NCI-H2029 treated with DMSO at 0.1 percent for 48 hours (cell line): ENCODE measurements at regions not wholly inside any gene's neighbourhood (a gene's known extent, or its start where the extent isn't known, plus 50 kb on each side); places are given as distances from the start of the nearest gene placed in this dataset.

Experiments used
- DNase-seq: peaks from one replicate; lab custom pipeline; 2025; lab: John Stamatoyannopoulos, UW

DNA sequence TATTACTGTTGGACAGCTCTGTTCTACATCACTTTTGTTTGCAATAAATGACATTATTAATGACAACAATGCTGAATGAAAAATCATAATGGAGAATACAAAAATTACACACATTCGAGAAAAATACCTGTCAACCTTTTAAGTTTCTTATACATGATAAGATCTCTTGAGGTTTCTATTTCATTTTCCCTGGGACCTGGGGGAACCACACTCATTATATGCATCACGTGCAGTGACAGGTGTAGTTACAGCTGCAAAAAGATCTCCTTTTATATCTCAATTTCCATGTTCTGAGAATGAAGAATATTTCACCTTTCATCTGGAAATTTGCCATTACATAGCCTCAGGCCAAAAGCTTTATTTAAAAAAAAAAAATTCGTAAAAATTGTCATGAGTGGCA lies 1347.0 kb upstream of the AGA start:
- DNase-seq: no peak

DNA sequence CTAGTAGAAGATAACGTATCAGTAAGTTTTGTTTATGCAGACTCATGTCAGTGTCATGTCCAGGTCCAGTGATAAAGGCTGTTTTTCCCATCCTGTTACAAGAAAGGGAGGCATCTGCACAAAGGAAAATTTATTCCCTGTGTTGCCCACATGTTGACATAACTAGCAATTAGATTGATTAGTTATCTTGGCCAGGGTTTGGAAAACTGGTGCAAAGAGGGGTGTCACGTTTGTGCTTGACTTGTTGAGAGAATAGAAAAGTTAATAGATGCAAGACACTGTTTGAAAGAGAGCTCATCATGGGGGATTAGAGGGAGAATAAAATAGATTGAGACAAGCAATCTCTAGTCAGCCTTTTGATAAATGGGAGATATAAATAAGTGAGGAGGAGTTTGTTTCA lies 1357.0 kb upstream of the AGA start:
- no peak for DNase-seq

DNA sequence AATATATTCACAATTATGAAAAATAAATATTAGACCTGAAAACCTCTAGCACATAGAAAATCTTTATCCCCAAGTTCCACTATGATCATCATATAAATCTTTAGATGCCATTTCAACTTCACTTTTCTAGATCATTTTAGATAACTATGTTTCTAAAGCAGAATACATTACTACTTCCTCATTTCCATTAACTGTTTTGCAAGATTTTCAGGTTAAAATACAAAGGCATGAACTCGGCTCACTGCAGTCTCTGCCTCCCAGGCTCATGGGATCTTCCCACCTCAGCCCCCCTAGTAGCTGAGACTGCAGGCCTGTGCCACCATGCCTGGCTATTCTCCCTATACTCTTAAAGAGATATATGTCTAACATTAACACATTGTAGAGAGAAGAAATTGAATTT lies 1365.9 kb upstream of the AGA start:
- no peak for DNase-seq

DNA sequence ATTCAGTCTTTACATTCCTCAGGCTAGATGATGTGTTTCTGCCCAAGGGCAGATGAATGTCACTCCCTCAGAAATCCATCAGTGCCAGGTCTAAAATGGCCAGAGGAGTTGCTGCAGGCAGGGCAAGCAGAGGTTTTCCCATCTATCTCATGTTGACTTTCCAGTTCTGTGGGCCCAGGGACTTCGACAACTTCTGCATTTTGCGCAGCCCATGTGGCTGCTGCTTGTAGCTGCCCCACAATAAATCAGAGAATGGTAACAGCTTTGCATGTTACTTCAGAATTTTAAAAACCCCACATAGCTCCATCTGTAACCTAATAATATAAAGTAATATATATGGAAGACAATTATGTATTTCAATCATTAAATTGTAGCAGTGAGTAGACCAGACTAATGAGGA lies 1367.7 kb upstream of the AGA start:
- DNase-seq: no peak

DNA sequence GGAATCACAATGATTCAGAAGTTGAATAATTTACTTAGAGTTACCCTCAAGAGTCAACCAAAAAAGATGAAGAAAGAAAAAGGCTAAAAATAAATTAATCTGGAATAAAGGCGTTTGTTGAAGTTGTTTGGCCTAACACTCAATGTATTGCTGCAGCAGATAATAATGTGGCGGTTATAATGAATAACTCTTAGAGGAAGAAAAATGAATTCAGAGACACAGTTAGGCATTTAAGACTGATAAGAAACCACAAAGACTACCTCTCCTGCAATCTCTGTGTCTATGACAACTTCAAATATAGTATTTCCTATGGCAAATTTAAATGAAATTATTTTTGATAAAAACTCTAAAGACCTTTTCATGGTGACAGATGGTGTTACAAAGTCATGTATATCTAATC lies 1369.1 kb upstream of the AGA start:
- DNase-seq: no peak

DNA sequence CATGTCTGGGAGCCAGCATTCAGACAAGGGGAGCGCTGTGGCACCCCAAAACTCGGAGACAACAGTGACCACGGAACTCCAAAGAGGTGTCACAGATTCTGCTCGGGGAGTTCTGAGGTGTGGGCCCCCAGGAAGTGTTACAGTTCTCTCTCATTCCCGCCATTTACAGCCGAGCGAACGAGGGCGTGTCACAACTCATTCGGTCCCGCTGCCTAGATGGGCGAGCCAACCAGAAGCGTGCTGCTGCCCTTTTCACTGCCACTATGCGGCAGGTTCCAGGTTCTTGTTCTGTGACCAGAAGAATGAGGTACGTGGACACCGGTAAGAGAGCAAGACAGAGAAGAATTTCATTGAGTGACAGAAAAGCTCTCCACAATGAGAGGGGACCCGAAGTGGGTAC lies 1370.6 kb upstream of the AGA start:
- DNase-seq: no peak

DNA sequence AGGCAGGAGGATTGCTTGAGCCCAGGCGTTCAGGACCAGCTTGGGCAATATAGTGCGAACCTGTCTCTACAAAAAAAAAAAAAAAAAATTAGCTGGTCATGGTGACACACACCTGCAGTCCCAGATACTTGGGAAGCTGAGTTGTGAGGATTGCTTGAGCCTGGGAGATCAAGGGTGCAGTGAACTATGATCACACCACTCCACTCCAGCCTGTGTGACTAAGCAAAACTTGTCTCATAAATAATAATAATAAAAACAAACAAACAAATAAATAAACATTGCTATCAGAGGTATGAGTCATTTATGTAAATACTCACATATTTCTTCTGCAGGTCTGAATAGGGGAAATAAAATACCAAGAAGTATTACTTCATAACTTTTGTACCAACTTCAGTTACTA lies 1372.7 kb upstream of the AGA start:
- no peak for DNase-seq

DNA sequence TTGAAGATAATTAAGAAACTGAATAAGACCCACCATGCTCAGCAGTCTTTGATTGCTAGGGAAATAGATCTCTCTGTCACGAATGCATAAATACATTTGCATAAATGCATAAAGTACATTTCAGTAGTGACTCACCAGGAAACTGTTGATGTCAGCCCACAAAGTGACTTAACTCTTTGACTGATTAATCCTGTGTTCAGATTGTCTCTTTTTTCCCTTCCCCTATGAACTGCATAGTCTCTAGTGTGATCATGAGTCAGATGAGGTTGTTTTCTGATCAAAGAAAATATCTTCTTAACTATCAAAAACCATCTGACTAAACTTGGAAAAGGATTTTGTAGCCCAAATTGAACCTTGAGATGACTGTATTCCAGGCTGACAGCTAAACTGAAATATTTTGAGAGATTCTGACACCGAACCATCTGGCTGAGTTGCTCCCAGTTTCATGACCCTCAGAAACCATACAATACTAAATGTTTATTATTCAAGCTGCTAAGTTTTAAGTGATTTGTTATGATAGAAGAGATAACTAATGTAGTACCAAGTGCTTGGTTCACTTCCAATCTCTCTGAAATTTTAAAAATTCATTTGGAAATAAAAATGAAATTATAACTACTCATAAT lies 1381.5 kb upstream of the AGA start:
- no peak for DNase-seq

DNA sequence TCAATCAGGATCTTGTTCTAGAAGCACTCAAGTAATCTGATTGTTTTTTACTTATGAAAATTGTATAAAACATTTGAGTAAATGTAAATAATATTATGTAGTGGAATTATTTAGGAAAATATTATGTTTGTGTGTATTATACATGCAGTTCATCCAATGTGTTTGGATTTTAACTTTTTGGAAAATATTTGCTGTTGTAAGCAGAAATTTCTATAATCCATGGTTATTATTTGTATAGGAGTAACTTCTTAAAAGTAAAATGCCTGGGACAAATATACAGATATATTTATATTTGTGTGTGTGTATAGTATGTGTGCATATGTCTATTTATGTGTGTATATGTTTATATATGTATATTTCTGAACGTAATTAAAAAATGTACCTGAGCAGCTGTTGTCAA lies 1394.6 kb upstream of the AGA start:
- no peak for DNase-seq

DNA sequence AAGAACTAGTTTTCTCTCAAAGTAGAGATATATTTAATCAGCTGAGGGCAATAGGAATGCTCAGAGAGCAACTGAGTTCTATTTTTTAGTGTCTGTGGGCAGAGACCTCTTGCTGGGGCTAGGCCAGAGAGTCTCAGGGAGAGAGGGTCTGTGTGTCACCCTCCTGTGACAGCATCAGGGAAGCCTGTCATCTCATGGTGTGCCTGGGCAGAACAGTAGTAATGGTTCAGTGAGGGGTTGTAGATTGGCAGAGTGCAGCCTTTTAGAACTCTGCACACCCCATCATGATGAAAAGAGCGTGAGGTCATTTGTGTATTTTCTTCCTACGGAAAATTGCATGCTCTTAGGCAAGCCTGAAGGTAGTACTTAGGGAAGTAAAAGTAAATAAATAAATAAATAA lies 1396.5 kb upstream of the AGA start:
- no peak for DNase-seq

DNA sequence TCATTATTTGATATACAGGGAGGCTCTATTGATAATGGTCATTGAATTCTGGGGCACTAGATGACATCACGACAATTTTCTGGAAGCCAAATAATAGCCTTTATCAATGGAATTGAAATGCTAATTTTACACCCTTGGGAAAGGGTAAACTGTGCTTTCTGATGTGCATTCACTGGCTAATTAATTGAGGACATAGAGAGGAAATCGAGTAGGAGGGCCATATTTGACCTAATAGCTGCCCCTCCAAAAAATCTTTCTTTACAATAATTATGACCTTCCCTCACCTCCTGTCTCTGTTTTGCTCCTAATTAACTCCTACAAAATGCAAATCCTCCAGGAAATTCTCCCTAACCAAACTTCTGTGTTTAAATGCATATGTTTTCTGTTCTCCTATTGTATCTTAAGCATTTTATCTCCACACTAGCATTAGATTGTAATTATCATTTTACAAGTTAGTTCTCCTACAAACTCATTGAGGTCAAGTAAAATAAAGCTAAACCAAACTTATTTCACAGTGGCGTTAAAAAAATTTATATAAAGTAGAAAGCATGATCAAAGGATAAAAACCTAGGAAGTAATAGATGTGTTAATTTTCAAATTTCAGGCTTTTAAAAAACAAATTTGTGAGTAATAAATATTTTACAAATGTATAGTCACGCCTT lies 1414.0 kb upstream of the AGA start:
- DNase-seq: no peak

DNA sequence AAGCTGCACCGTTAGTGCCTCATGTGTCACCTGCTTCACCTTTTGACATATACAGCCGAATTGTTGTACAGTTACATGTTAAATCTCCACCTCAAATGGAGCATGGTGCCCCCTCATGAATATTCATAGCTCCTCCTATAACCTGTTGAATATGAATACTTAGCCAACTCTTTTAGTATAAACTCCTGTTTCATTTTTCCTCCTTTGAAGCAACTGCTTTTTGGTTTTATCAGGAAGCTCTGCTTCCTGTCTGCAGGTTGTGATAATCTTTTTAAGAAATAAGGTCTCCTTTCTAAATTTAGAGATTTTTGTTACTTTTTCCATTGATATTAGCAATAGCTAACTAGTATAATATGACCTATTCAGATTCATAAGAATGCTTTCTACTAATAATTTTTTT lies 1429.2 kb upstream of the AGA start:
- DNase-seq: no peak

DNA sequence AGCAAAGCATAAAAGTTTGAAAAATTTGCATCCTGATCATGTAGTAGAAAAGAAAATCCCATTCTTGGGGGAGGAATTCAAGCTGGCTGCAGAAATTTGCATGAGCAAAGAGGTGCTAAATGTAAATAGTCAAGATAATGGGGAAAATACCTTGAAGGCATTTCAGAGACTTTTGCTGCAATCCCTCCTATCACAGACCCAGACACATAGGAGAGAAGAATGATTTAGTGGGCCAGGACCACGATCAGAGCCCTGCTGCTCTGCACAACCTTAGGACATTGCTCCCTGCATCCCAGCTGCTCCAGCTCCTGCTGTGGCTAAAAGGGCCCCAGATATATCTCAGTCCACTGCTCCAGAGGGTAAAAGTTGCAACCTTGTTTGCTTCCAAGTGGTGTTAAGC lies 1439.7 kb upstream of the AGA start:
- DNase-seq: no peak

DNA sequence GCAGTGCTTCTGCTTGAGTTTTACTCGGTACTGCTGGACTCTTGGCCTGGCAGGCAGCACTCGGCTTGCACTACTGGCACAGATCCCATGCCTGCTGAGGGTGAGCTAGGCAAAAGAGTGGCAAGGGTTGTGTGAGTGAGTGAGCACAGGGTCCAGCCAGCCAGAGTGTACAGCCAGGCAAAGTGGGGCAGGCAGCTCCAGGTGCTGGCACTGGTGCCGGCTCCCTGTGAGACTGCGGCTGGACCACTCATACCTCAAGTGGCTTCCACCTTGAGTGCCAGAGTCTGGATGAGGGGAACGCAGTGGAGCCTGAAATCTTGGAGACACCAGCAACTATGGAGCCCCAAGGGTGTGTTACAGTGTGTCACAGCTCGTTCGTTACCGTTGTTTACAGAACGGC lies 1451.9 kb upstream of the AGA start:
- no peak for DNase-seq

DNA sequence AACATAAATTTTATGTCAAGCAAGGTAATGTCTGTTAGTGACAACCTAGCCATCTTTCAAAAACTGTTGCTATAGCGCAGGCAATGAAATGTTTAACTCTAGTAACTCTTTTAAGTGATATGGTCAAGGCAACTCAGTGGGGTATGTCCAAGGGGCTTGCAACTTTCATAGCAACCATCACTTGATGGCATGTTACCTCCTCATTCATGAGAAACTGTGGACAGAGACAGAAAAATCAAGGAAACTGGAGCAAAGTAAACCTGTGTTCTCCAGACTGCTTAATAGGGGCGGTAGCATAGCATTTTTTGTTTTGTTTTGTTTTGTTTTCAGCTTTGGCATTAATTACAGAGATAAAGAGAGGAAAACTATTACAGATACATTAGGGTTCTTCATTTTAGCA lies 1456.8 kb upstream of the AGA start:
- DNase-seq: no peak

DNA sequence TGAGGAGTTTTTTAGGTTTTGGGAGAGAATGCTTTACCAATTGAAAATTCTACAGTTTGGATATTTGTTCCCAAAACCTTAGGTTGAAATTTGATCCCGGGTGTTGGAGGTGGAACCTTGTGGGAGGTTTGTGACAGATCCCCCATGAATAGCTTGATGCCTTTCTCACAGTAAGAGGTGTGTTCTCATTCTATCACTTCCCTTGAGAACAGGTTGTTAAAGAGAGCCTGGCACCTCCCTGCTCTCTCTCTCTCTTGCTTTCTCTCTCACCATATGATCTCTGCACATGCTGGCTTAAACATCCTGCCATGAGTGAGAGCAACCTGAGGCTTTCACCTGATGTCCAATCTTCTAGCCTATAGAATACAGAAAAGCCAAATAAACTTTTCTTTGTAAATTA lies 1475.5 kb upstream of the AGA start:
- no peak for DNase-seq

DNA sequence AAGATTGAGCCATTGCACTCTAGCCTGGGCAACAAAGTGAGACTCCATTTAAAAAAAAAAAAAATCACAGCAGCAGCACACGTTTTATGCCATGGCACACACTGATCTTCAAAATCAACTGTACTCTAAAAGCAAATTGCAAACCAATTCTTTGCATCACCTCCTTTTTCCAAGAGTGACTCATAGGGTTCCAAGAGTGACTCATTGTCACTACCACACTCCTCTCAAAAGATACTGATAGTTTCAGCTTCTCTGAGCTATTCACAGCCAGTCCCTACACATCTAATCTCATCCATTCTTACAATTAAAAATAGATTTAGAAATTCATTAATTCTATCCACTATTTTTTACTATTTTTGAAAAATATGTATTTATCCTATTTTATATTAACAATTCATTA lies 1494.9 kb upstream of the AGA start:
- no peak for DNase-seq

DNA sequence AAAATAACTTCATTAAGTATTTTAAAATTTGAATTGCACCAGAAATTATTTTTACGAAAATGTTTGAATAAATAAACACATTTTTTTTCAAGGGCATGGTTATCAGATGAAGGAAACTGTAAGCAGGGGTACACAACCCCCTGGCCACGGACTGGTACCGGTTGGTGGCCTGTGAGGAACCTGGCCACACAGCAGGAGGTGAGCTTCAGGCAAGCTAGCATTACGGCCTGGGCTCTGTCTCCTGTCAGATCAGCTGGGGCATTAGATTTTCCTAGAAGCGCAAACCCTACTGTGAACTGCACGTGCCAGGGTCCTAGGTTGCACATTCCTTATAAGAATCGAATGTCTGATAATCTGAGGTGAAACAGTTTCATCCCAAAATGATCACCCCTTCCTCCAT lies 1499.7 kb upstream of the AGA start:
- no peak for DNase-seq

DNA sequence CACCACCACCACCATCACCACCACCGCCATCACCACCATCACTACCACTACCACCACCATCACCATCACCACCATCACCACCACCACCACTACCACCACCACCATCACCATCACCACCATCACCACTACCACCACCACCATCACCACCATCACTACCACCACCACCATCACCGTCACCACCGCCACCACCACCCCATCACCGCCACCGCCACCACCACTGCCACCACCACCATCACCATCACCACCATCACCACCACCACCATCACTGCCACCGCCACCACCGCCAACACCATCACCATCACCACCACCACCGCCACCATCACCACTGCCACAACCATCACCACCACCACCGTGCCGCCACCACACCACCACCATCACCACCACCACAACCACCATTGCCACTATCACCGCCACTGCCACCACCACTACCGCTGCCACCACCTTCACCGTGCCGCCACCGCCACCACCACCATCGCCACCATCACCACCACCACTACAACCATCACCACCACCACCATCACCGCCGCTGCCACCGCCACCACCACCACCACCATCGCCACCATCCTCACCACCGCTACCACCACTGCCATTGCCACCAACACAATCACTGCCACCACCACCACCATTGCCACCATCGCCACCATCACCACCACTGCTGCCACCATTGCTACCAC lies 1511.3 kb upstream of the AGA start:
- no peak for DNase-seq

DNA sequence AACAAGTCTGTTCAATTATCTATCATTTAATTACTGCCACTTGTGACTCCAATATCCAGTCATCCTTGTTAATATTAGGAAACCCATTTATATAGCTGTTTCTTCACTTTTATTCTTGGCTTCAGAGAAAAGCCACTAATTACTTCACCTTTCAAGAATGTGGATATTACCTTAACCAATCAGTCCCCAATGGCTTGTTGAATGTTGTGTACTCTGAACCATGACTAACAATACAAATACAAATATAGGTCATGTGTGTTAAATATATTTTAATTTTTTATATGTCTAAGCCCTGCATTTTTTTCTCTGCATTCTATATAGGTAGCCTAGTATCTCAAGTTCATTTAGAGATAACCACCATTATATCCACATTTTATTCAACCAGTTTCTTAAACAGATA lies 1513.4 kb upstream of the AGA start:
- DNase-seq: no peak

DNA sequence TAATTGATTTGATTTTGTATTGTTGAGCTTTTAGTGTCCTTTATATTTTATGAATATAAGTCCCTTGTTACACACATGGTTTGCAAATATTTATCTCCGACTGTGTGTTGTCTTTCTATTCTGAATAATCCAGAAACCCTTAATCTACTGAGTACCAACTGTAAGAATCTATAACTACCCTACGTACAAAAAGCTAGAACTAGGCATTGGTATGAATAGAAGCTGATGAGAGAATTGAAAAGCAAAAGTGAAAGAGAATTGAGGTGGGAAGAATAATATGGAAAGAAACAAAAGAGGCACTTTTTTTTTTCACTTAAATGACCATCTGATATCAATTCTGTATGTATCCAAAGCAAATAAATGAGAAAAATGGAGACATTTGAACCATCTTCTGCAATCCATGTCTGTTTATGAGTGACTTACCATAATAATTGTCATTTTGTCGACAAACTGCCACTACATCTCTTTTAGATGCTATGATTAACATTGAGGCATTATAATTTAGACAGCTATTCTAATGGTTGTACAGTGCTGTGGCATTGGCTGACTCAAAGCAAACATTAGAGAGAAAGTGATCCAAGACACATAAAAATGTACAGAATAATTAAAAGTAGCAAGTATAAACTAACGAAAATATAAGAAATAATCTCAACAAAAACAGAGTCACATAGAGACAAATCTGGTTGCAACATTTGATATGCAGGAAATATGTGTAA lies 1516.6 kb upstream of the AGA start:
- DNase-seq: no peak

DNA sequence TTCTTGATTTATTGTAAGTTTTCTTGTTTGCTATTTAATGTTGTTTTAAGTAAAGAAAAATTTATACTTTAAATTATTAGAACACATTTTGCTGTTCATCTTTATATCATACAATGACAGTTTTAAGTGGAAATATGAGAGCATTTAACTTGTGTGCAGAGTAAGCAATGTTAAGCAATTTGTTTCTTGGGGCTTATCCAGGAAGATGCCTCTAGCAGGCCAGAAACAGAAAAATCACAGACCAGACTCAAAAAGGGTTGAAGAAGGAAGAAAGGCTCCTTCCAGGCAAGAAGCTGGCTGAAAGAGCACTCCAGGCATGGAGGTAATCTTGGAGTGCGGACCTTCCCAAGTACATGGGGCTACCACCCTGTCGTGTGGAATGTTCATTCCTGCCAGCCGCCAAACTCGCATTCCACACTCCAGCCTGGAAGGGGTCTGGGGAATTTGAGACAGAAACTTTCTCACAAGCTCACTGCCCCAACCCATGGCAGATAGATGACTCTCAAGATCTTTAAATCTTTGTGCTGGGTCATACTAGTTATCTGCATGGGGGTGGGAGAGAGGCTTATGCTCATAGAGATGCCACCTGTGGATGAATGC lies 1521.3 kb upstream of the AGA start:
- DNase-seq: no peak

DNA sequence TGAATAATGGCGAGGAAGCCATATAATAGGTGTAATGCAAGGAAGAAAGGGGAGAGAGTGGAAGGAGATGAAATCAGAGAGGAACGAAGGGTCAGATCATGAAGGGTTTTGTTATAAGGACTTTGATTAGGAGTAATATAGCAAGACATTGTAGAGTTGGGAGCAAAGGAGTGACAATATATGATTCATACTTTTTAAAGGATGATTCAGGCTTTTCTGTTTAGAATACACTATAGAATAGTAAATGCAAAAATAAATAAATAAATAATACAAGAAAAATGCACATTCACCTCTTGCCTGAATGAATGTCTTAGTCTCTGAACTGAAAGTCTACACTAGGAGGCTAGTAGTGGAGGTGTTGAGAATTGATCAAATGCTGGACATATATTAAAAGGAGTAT lies 1524.4 kb upstream of the AGA start:
- no peak for DNase-seq
